Esophagus muscularis mucosa (tissue), 4 donors: ENCODE measurements at regions not wholly inside any gene's neighbourhood (a gene's known extent, or its start where the extent isn't known, plus 50 kb on each side); places are given as distances from the start of the nearest gene placed in this dataset.

Experiments used
- CTCF ChIP-seq, 3 experiments: fragments of 200-600 bp in 2 of 3; fragments of 450-650 bp in 1 of 3; sonication (generic) in 2 of 3; IDR thresholded peaks; one replicate each; pipeline ENCODE4 v1.5.1; 2017 to 2019; ENCODE audit warnings: antibody characterized with exemption in 3 of 3, mild to moderate bottlenecking in 2 of 3, moderate library complexity in 1 of 3
- EP300 ChIP-seq: sonication (generic); formaldehyde crosslinking; IDR thresholded peaks from one replicate; pipeline ENCODE4 v1.6.1; 2017; ENCODE audit warnings: antibody characterized with exemption
- POLR2A ChIP-seq: fragments of 450-650 bp; IDR thresholded peaks from one replicate; pipeline ENCODE4 v1.6.1; 2017; ENCODE audit warnings: antibody characterized with exemption, moderate library complexity, mild to moderate bottlenecking, low read depth
- POLR2AphosphoS5 ChIP-seq, 2 donors: sonication (generic); formaldehyde crosslinking; IDR thresholded peaks; one replicate each; pipeline ENCODE4 v1.6.1; 2017; ENCODE audit warnings: antibody characterized with exemption in 2 of 2

GRCh38 chr10:2128991-2129390 lies 391.7 kb upstream of the ADARB2 start:
- no peak for TF ChIP-seq POLR2AphosphoS5 (IDR thresholded peaks at IDR 0.05)
- TF ChIP-seq CTCF (IDR thresholded peaks at IDR 0.05): no peak
- TF ChIP-seq POLR2A: no peak
- TF ChIP-seq EP300: no peak
